ENCODE measurements at regions not wholly inside any gene's neighbourhood (a gene's known extent, or its start where the extent isn't known, plus 50 kb on each side); places are given as distances from the start of the nearest gene placed in this dataset.

GRCh38 chr18:30929718-30930117 is 112.8 kb downstream of the DSC3 start:
- CTCF ChIA-PET = no interaction called here
- Mint-ChIP-seq H3K9me3 (ENCODE audit: insufficient read depth) (peaks cover 1% of the 10 kb centered on the region), H3K4me3 (no peak overlapping the region), H3K27me3 (no peaks in the 10 kb centered on the region), H3K4me1 (no peaks in the 10 kb centered on the region), H3K27ac (no peak overlapping the region)
- Histone ChIP-seq H3K79me2 (ENCODE audit: control insufficient read depth, insufficient read depth, low read length) (no peaks in the 10 kb centered on the region), H2AFZ (ENCODE audit: insufficient read depth, low read depth, low read length, poor library complexity, severe bottlenecking) (no peak overlapping the region), H3K27ac (ENCODE audit: low read length in 2 of 2) (no peak overlapping the region), H3K9ac (ENCODE audit: low read length) (no peak overlapping the region), H3K4me1 (ENCODE audit: control insufficient read depth in 2 of 2, insufficient read depth in 2 of 2, low read length in 2 of 2) (no peaks in the 10 kb centered on the region), H4K20me1 (ENCODE audit: control insufficient read depth, insufficient read depth, low read length, poor library complexity, severe bottlenecking) (no peaks in the 10 kb centered on the region), H3K27me3 (replicated peaks in 1 of 4; ENCODE audit: control extremely low read depth in 1 of 4, control insufficient read depth in 3 of 4, insufficient read depth in 4 of 4, low read length in 3 of 4) (no peaks in the 10 kb centered on the region), H3K36me3 (replicated peaks in 1 of 2; ENCODE audit: control extremely low read depth in 1 of 2, control insufficient read depth in 1 of 2, extremely low read depth in 1 of 2, insufficient read depth in 2 of 2, low read length in 1 of 2) (no peaks in the 10 kb centered on the region), H3K4me2 (replicated peaks; ENCODE audit: low read depth, low read length, poor library complexity, severe bottlenecking) (no peak overlapping the region), H3K9me3 (ENCODE audit: control extremely low read depth in 1 of 3, control insufficient read depth in 2 of 3, insufficient read depth in 1 of 3, low read length in 2 of 3) (peaks cover 0 to 1% (median 0%) of the 10 kb centered on the region in 3 donors), H3K4me3 (ENCODE audit: control extremely low read depth in 1 of 5, extremely low read depth in 1 of 5, insufficient read depth in 1 of 5, low read depth in 2 of 5, low read length in 4 of 5) (no peak overlapping the region)
- intact Hi-C loops (cut with micrococcal nuclease) = no loop called here
- POLR2A ChIA-PET = no interaction called here
- no peak for DNase-seq
- ATAC-seq (ENCODE audit: low read depth) = no peak
- TF ChIP-seq, protein P1, sequence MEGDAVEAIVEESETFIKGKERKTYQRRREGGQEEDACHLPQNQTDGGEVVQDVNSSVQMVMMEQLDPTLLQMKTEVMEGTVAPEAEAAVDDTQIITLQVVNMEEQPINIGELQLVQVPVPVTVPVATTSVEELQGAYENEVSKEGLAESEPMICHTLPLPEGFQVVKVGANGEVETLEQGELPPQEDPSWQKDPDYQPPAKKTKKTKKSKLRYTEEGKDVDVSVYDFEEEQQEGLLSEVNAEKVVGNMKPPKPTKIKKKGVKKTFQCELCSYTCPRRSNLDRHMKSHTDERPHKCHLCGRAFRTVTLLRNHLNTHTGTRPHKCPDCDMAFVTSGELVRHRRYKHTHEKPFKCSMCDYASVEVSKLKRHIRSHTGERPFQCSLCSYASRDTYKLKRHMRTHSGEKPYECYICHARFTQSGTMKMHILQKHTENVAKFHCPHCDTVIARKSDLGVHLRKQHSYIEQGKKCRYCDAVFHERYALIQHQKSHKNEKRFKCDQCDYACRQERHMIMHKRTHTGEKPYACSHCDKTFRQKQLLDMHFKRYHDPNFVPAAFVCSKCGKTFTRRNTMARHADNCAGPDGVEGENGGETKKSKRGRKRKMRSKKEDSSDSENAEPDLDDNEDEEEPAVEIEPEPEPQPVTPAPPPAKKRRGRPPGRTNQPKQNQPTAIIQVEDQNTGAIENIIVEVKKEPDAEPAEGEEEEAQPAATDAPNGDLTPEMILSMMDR (IDR thresholded peaks at IDR 0.05) = no peak
- TF ChIP-seq EZH2 (IDR thresholded peaks at IDR 0.05; ENCODE audit: borderline replicate concordance, insufficient read depth, low read depth, low read length, poor library complexity, severe bottlenecking) = no peak
- WGBS (ENCODE audit: insufficient coverage) = 0% methylated on average over 1 of the region's 2 CpGs

- H3K4me2 ChIP-seq (replicated peaks; ENCODE audit: low read depth, low read length, poor library complexity, severe bottlenecking) = no peak overlapping the region
Observed at GRCh38 chr18:30929065-30929464, 113.5 kb downstream of the DSC3 start.

More at GRCh38 chr18:30929065-30929464, 113.5 kb downstream of the DSC3 start:
- Mint-ChIP-seq H3K27ac (no peak overlapping the region), H3K4me1 (no peaks in the 10 kb centered on the region), H3K4me3 (no peak overlapping the region), H3K9me3 (ENCODE audit: insufficient read depth) (peaks cover 6% of the 10 kb centered on the region), H3K27me3 (no peaks in the 10 kb centered on the region)
- Histone ChIP-seq H3K9ac (ENCODE audit: low read length) (no peak overlapping the region), H3K36me3 (replicated peaks in 1 of 2; ENCODE audit: control extremely low read depth in 1 of 2, control insufficient read depth in 1 of 2, extremely low read depth in 1 of 2, insufficient read depth in 2 of 2, low read length in 1 of 2) (no peaks in the 10 kb centered on the region), H3K4me3 (ENCODE audit: control extremely low read depth in 1 of 5, extremely low read depth in 1 of 5, insufficient read depth in 1 of 5, low read depth in 2 of 5, low read length in 4 of 5) (no peak overlapping the region), H3K27me3 (replicated peaks in 1 of 4; ENCODE audit: control extremely low read depth in 1 of 4, control insufficient read depth in 3 of 4, insufficient read depth in 4 of 4, low read length in 3 of 4) (no peaks in the 10 kb centered on the region), H3K27ac (ENCODE audit: low read length in 2 of 2) (no peak overlapping the region), H3K9me3 (ENCODE audit: control extremely low read depth in 1 of 3, control insufficient read depth in 2 of 3, insufficient read depth in 1 of 3, low read length in 2 of 3) (peaks cover 0 to 1% (median 0%) of the 10 kb centered on the region in 3 donors), H3K79me2 (ENCODE audit: control insufficient read depth, insufficient read depth, low read length) (no peaks in the 10 kb centered on the region), H2AFZ (ENCODE audit: insufficient read depth, low read depth, low read length, poor library complexity, severe bottlenecking) (no peak overlapping the region), H3K4me1 (ENCODE audit: control insufficient read depth in 2 of 2, insufficient read depth in 2 of 2, low read length in 2 of 2) (no peaks in the 10 kb centered on the region), H4K20me1 (ENCODE audit: control insufficient read depth, insufficient read depth, low read length, poor library complexity, severe bottlenecking) (no peaks in the 10 kb centered on the region)
- ChIA-PET POLR2A (no interaction called here), CTCF (no interaction called here)
- no peak for TF ChIP-seq EZH2 (IDR thresholded peaks at IDR 0.05; ENCODE audit: borderline replicate concordance, insufficient read depth, low read depth, low read length, poor library complexity, severe bottlenecking)
- TF ChIP-seq, protein P1 (IDR thresholded peaks at IDR 0.05) = no peak
- intact Hi-C loops (cut with micrococcal nuclease) = no loop called here
- WGBS (ENCODE audit: insufficient coverage) = no CpG with 5 or more reads among the region's 2 CpGs
- ATAC-seq (ENCODE audit: low read depth) = no peak
- DNase-seq = no peak

All from B cell (primary cell).